HepG2 (cell line): ENCODE measurements at regions not wholly inside any gene's neighbourhood (a gene's known extent, or its start where the extent isn't known, plus 50 kb on each side); places are given as distances from the start of the nearest gene placed in this dataset.

Source experiments
- ATAC-seq: fragments of 200-7000 bp; cut with Tn5 transposase; 3 replicates; pipeline ENCODE4 v1.9.1; 2020; ENCODE audit warnings: mild to moderate bottlenecking, moderate library complexity
- BruUV-seq: library from RNA; stranded (reverse); fragments of 400-500 nt; replicated peaks from 2 replicates; lab custom pipeline; 2021; lab: Mats Ljungman, UMichigan
- CTCF ChIA-PET: fragments of 300-600 bp; formaldehyde crosslinking; extraction: SDS; loops from one replicate; lab custom pipeline; 2021; ENCODE audit warnings: low total read pairs, inconsistent platforms, low intra/inter-chr PET ratio; lab: Yijun Ruan, JAX
- POLR2A ChIA-PET: fragments of 350-600 bp; sonication (Branson Sonifier 250); formaldehyde crosslinking; loops from one replicate; lab custom pipeline; 2020; ENCODE audit warnings: antibody characterized with exemption, inconsistent platforms; lab: Yijun Ruan, JAX
- DNase-seq: peaks from one replicate; pipeline ENCODE4 v3.0.0-alpha.2; 2015; ENCODE audit warnings: low spot score
- FAIRE-seq: peaks from 3 replicates; lab custom pipeline; 2011; peaks lifted over from hg19 to GRCh38; lab: Jason Lieb, UNC
- H2AFZ ChIP-seq: one replicate; pipeline ENCODE4 v1.6.1; 2011; ENCODE audit warnings: low read length, inconsistent platforms
- H3K27ac ChIP-seq: fragments of 300-600 bp; 3 replicates; pipeline ENCODE4 v1.8.0; 2011; ENCODE audit warnings: mixed run types, mild to moderate bottlenecking, mixed read lengths, low read length, inconsistent platforms; ENCODE audit not compliant: insufficient read depth; ENCODE audit errors: extremely low read length
- H3K27me3 ChIP-seq, 2 experiments: fragments of 200-600 bp in 1 of 2; 2 replicates in 1 of 2; 3 replicates in 1 of 2; pipeline versions ENCODE4 v1.6.0 to v1.8.0; 2011; ENCODE audit warnings: low read length in 2 of 2, mild to moderate bottlenecking in 2 of 2, moderate library complexity in 2 of 2, inconsistent platforms in 1 of 2; ENCODE audit not compliant: insufficient read depth in 2 of 2, control insufficient read depth in 1 of 2
- H3K36me3 ChIP-seq, 2 experiments: fragments of 200-600 bp in 1 of 2; replicated peaks in 1 of 2; 2 replicates in 1 of 2; 3 replicates in 1 of 2; pipeline versions ENCODE4 v1.5.1 to v1.8.0; 2011; ENCODE audit warnings: low read length in 2 of 2, inconsistent platforms in 1 of 2; ENCODE audit not compliant: insufficient read depth in 2 of 2, control insufficient read depth in 1 of 2
- H3K4me1 ChIP-seq: 2 replicates; pipeline ENCODE4 v1.5.1; 2012; ENCODE audit warnings: low read length, inconsistent platforms; ENCODE audit not compliant: insufficient read depth
- H3K4me2 ChIP-seq: 2 replicates; pipeline ENCODE4 v1.6.0; 2011; ENCODE audit warnings: low read depth, low read length, inconsistent platforms
- H3K4me3 ChIP-seq, 3 experiments: fragments of 200-600 bp in 1 of 3; sonication (generic), shearing (Covaris generic) in 1 of 3; replicated peaks in 1 of 3; 2 replicates each; pipeline ENCODE4 v1.5.1; 2011 to 2016; ENCODE audit warnings: low read length in 3 of 3, inconsistent platforms in 2 of 3, low read depth in 2 of 3, mild to moderate bottlenecking in 2 of 3, control low read depth in 1 of 3, mixed read lengths in 1 of 3; ENCODE audit not compliant: insufficient read depth in 1 of 3
- H3K79me2 ChIP-seq: one replicate; pipeline ENCODE4 v1.6.1; 2011; ENCODE audit warnings: low read length, inconsistent platforms; ENCODE audit not compliant: insufficient read depth
- H3K9ac ChIP-seq: 2 replicates; pipeline ENCODE4 v1.6.0; 2011; ENCODE audit warnings: mild to moderate bottlenecking, low read depth, low read length, inconsistent platforms; ENCODE audit not compliant: insufficient read depth
- H3K9me3 ChIP-seq: 2 replicates; pipeline ENCODE4 v1.5.1; 2012; ENCODE audit warnings: mild to moderate bottlenecking, low read length
- H4K20me1 ChIP-seq: 2 replicates; pipeline ENCODE4 v1.6.0; 2011; ENCODE audit warnings: inconsistent platforms, mild to moderate bottlenecking, low read length, moderate library complexity; ENCODE audit not compliant: insufficient read depth
- CC2D1A ChIP-seq: sonication (generic); formaldehyde crosslinking; IDR thresholded peaks from 2 replicates; pipeline ENCODE4 v1.8.1; 2023; ENCODE audit warnings: mild to moderate bottlenecking, missing genetic modification reagents
- CERS6 ChIP-seq: sonication (generic); formaldehyde crosslinking; IDR thresholded peaks from 2 replicates; pipeline ENCODE4 v1.5.0; 2020; ENCODE audit warnings: missing genetic modification reagents
- ETV6 ChIP-seq: sonication (generic); formaldehyde crosslinking; conservative IDR thresholded peaks from 2 replicates; pipeline ENCODE4 v1.4.0; 2020; ENCODE audit warnings: missing genetic modification reagents
- KAT8 ChIP-seq: IDR thresholded peaks from 2 replicates; pipeline ENCODE4 v1.6.1; 2016; ENCODE audit warnings: missing genetic modification reagents, missing compliant biosample characterization
- MAFG ChIP-seq: sonication (generic); formaldehyde crosslinking; IDR thresholded peaks from 2 replicates; pipeline ENCODE4 v1.5.1; 2020; ENCODE audit warnings: mild to moderate bottlenecking, missing genetic modification reagents
- SMC3 ChIP-seq: IDR thresholded peaks from 2 replicates; pipeline ENCODE4 v1.6.1; 2011; ENCODE audit warnings: low read length, improper control_type of control experiment
- TCF12 ChIP-seq, 2 experiments: fragments of 450-650 bp in 1 of 2; sonication (generic) in 1 of 2; formaldehyde crosslinking in 1 of 2; IDR thresholded peaks; 2 replicates each; pipeline versions ENCODE4 v1.6.1 to v1.8.0; 2017 to 2022; ENCODE audit warnings: antibody characterized with exemption in 1 of 2, mild to moderate bottlenecking in 1 of 2, missing genetic modification reagents in 1 of 2, moderate library complexity in 1 of 2
- TEAD3 ChIP-seq: optimal IDR thresholded peaks from 2 replicates; pipeline ENCODE3; 2016; ENCODE audit warnings: borderline replicate concordance
- ZMAT5 ChIP-seq: sonication (generic); formaldehyde crosslinking; IDR thresholded peaks from 2 replicates; pipeline ENCODE4 v1.5.0; 2020; ENCODE audit warnings: mild to moderate bottlenecking, low read depth, missing genetic modification reagents, borderline replicate concordance
- ZNF253 ChIP-seq: sonication (generic); formaldehyde crosslinking; IDR thresholded peaks from 2 replicates; pipeline ENCODE4 v1.8.0; 2022; ENCODE audit warnings: mild to moderate bottlenecking, missing genetic modification reagents, borderline replicate concordance
- ZNF317 ChIP-seq: sonication (generic); formaldehyde crosslinking; IDR thresholded peaks from 2 replicates; pipeline ENCODE4 v1.5.0; 2020; ENCODE audit warnings: mild to moderate bottlenecking, missing genetic modification reagents
- ZNF329 ChIP-seq: sonication (generic); formaldehyde crosslinking; IDR thresholded peaks from 2 replicates; pipeline ENCODE4 v1.9.0; 2021; ENCODE audit warnings: low read depth, mild to moderate bottlenecking, missing genetic modification reagents
- ZNF558 ChIP-seq: sonication (generic); formaldehyde crosslinking; IDR thresholded peaks from 2 replicates; pipeline ENCODE4 v1.9.0; 2022; ENCODE audit warnings: mild to moderate bottlenecking, missing genetic modification reagents, borderline replicate concordance
- ZNF616 ChIP-seq: sonication (generic); formaldehyde crosslinking; IDR thresholded peaks from 2 replicates; pipeline ENCODE4 v1.5.0; 2020; ENCODE audit warnings: low read depth, mild to moderate bottlenecking, missing genetic modification reagents
- ZNF879 ChIP-seq: sonication (generic); formaldehyde crosslinking; IDR thresholded peaks from 2 replicates; pipeline ENCODE4 v1.8.1; 2023; ENCODE audit warnings: missing genetic modification reagents
- WGBS: methylation state at CpG from one replicate; pipeline ENCODE4 v1.1.6; 2017; ENCODE audit warnings: low lambda C conversion rate; 5-methylcytosine and 5-hydroxymethylcytosine counted together
- in situ Hi-C: cut with HindIII; loops from 2 replicates; pipeline ENCODE4 v1.10.0; 2017; ENCODE audit warnings: low pct_unique_long_range_greater_than_20kb; ENCODE audit not compliant: extremely low pct_ligation_motif_present
- intact Hi-C: fragments of 100-400 bp; cut with micrococcal nuclease; formaldehyde crosslinking; loops from one replicate; pipeline ENCODE4 v1.10.0; 2022; ENCODE audit not compliant: unreplicated experiment

- H3K4me1 ChIP-seq, result no peaks in the 10 kb centered on the region
- no peak overlapping the region for H3K27ac ChIP-seq
- in situ Hi-C loops, result no loop called here
- intact Hi-C loops, result no loop called here
- H3K4me2 ChIP-seq, result no peak overlapping the region
- ChIA-PET CTCF (no interaction called here), POLR2A (no interaction called here)
- H3K9ac ChIP-seq, result no peak overlapping the region
- no peak overlapping the region for H3K4me3 ChIP-seq
- H2AFZ ChIP-seq, result no peak overlapping the region
- no peaks in the 10 kb centered on the region for H4K20me1 ChIP-seq
- WGBS, result 0% methylated on average over 2 of the region's 2 CpGs
- H3K27me3 ChIP-seq, result no peaks in the 10 kb centered on the region
- FAIRE-seq (no peak), DNase-seq (no peak), ATAC-seq (no peak)
- no peaks in the 10 kb centered on the region for H3K9me3 ChIP-seq
- no peaks in the 10 kb centered on the region for H3K79me2 ChIP-seq
- no peaks in the 10 kb centered on the region for H3K36me3 ChIP-seq
- no TSS peak for BruUV-seq
- TF ChIP-seq MAFG (CRISPR knock-in tag), result no peak
- no peak for TF ChIP-seq ZNF317 (CRISPR knock-in tag)
- TF ChIP-seq ZNF558, result no peak
- no peak for TF ChIP-seq KAT8 (CRISPR knock-in tag)
- TF ChIP-seq ZNF253 (CRISPR knock-in tag), result no peak
- TF ChIP-seq ZNF329 (CRISPR knock-in tag), result no peak
- TF ChIP-seq ZNF616, result no peak
Observed at GRCh38 chr5:87876616-87877015, 392.0 kb downstream of the TMEM161B start.

- no peak overlapping the region for H3K4me3 ChIP-seq
- no peak for ATAC-seq
- BruUV-seq, result no TSS peak
- no peak overlapping the region for H2AFZ ChIP-seq
- H3K9ac ChIP-seq, result no peak overlapping the region
- no peak overlapping the region for H3K27ac ChIP-seq
- H3K27me3 ChIP-seq, result no peaks in the 10 kb centered on the region
- no peak for DNase-seq
- H3K79me2 ChIP-seq, result no peaks in the 10 kb centered on the region
- ChIA-PET CTCF (no interaction called here), POLR2A (no interaction called here)
- H3K36me3 ChIP-seq, result no peaks in the 10 kb centered on the region
- H4K20me1 ChIP-seq, result no peaks in the 10 kb centered on the region
- no peaks in the 10 kb centered on the region for H3K4me1 ChIP-seq
- in situ Hi-C loops (no loop called here), intact Hi-C loops (no loop called here)
- 7% methylated on average over 1 of the region's 3 CpGs for WGBS
- no peak for FAIRE-seq
- H3K9me3 ChIP-seq, result no peaks in the 10 kb centered on the region
- TF ChIP-seq ETV6 (CRISPR knock-in tag) (no peak), SMC3 (no peak), CC2D1A (no peak), ZNF879 (no peak), TEAD3 (CRISPR knock-in tag) (no peak), ZMAT5 (no peak), CERS6 (CRISPR knock-in tag) (no peak), TCF12 (IDR thresholded peaks at IDR 0.05) (no peak), TCF12 (CRISPR knock-in tag; IDR thresholded peaks at IDR 0.05) (no peak)
- no peak overlapping the region for H3K4me2 ChIP-seq
Observed at GRCh38 chr5:87872986-87873385, 395.7 kb downstream of the TMEM161B start.
